Naive B cell (primary cell): ENCODE measurements at regions not wholly inside any gene's neighbourhood (a gene's known extent, or its start where the extent isn't known, plus 50 kb on each side); places are given as distances from the start of the nearest gene placed in this dataset.

ENCODE experiments used
- ATAC-seq, 2 donors: fragments of 150-1000 bp; cut with Tn5 transposase; 2 replicates each; pipeline ENCODE4 v1.10.0; 2021; ENCODE audit warnings: low read depth in 2 of 2, mild to moderate bottlenecking in 2 of 2, moderate library complexity in 2 of 2
- DNase-seq: peaks from one replicate; pipeline ENCODE4 v3.0.0; 2022
- H3K27ac Mint-ChIP-seq, 6 donors: one replicate each; pipeline ENCODE4 v1.8.0; 2020 to 2022; ENCODE audit warnings: mild to moderate bottlenecking in 6 of 6, mixed read lengths in 6 of 6, moderate library complexity in 5 of 6, inconsistent platforms in 2 of 6
- H3K27me3 Mint-ChIP-seq, 3 donors: one replicate each; pipeline ENCODE4 v1.8.0; 2021 to 2022; ENCODE audit warnings: mixed read lengths in 3 of 3, mild to moderate bottlenecking in 1 of 3
- H3K36me3 Mint-ChIP-seq, 2 donors: one replicate each; pipeline ENCODE4 v1.8.0; 2020 to 2022; ENCODE audit warnings: mixed read lengths in 2 of 2, inconsistent platforms in 1 of 2, mild to moderate bottlenecking in 1 of 2
- H3K4me1 Mint-ChIP-seq, 3 donors: one replicate each; pipeline ENCODE4 v1.8.0; 2020 to 2022; ENCODE audit warnings: mixed read lengths in 3 of 3, inconsistent platforms in 1 of 3, mild to moderate bottlenecking in 1 of 3, moderate library complexity in 1 of 3
- H3K4me3 Mint-ChIP-seq, 8 donors: one replicate each; pipeline ENCODE4 v1.8.0; 2020 to 2022; ENCODE audit warnings: mild to moderate bottlenecking in 8 of 8, mixed read lengths in 8 of 8, moderate library complexity in 8 of 8, inconsistent platforms in 2 of 8
- H3K9me3 Mint-ChIP-seq, 7 donors: one replicate each; pipeline ENCODE4 v1.8.0; 2020 to 2022; ENCODE audit warnings: mixed read lengths in 7 of 7, mild to moderate bottlenecking in 5 of 7, inconsistent platforms in 2 of 7, moderate library complexity in 1 of 7

DNA sequence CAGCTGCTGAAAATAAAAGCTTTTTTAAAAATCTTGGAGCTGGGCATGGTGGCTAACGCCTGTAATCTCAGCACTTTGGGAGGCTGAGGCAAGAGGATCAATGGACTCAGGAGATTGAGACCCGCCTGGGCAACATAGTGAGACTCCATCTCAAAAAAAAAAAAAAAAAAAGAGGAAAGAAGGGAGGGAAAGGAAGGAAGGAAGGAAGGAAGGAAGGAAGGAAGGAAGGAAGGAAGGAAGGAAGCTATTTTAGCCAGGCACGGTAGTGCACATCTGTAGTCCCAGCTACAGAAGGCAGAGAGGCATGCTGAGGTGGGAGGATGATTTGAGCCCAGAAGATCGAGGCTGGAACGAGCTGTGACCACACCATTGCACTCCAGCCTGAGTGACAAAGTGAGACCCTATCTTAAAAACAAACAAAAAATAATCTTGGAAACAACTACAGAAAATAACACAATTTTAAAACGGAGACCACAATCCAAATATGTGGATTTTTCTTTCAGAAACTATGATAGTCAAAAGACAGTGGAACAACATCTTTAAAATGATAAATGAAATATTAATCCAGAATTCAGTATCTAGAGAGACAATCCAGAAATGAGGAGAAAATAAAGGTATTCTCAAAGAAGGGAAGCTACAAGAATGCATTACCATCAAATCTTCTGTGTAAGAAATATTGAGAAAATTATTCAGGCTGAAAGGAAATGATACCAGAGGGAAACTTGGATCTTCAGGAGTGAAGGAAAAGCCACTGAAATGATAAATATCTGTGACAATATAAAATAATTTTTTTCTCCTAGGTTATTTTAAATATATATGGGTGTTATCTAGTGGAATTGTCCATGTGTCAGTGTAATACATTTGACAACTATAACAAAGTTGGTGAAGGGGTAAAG is 182.0 kb downstream of the GPX5 start:
- peak overlapping the region in 2 of 8 donors; percentile 10 to 19 for H3K4me3 Mint-ChIP-seq
- H3K27ac Mint-ChIP-seq = no peak overlapping the region
- H3K4me1 Mint-ChIP-seq = peaks cover 5 to 18% (median 7%) of the 10 kb centered on the region in 3 donors
- H3K36me3 Mint-ChIP-seq = peaks cover 14 to 42% of the 10 kb centered on the region in 2 donors
- peaks cover 63 to 82% (median 79%) of the 10 kb centered on the region in 3 donors for H3K27me3 Mint-ChIP-seq
- DNase-seq = no peak
- no peak for ATAC-seq
- peaks cover 12 to 57% (median 37%) of the 10 kb centered on the region in 7 donors for H3K9me3 Mint-ChIP-seq

DNA sequence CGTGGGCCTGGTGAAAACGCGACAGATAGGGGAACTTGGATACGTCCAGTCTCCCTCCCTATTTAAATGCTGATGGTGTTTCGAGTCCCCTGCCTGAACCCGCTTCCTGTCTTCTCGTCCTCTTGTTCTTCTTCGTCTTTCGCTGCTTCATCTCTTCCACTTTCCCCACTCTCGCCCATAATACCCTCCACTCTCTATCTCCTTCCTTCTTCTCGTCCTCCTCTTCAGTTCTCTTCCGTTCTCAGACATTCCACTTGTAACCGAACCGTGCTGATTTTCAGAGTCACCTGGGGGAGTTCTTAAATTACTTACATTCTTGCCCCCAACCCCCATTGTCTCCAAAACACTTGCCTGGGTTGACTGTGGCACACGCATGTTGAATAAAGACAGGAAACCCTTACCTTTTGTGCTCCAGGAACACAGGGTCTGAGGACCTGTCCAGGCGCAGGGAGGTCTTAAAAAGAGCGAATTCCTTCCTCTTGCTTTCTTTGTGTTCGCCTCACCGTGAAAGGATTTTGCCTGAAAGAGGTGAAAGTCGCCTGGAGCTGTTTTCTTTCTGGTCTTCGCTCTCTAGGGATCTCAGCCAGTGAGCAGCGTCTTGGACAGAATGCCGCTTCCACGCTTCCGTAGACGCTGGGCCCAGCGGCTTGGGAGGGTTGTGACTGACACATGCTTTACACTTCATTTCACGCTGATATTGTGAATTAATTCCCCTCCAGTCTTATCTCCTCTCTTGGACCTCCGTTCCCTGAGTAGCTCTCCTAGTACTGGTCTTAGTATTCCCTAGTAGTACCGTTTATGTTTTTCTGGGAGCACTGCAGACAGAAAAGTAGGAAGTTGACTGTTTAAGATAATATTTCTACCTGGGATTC is 184.0 kb downstream of the GPX5 start:
- Mint-ChIP-seq H3K4me3 (peak overlapping the region in 6 of 8 donors; percentile 17 to 62 (median 58)), H3K36me3 (peaks cover 14 to 42% of the 10 kb centered on the region in 2 donors), H3K9me3 (peaks cover 12 to 58% (median 34%) of the 10 kb centered on the region in 7 donors), H3K27ac (peak overlapping the region in 2 of 6 donors; percentile 27 to 73), H3K27me3 (peaks cover 46 to 68% (median 65%) of the 10 kb centered on the region in 3 donors), H3K4me1 (peaks cover 5 to 18% (median 7%) of the 10 kb centered on the region in 3 donors)
- no peak for ATAC-seq
- DNase-seq = no peak

DNA sequence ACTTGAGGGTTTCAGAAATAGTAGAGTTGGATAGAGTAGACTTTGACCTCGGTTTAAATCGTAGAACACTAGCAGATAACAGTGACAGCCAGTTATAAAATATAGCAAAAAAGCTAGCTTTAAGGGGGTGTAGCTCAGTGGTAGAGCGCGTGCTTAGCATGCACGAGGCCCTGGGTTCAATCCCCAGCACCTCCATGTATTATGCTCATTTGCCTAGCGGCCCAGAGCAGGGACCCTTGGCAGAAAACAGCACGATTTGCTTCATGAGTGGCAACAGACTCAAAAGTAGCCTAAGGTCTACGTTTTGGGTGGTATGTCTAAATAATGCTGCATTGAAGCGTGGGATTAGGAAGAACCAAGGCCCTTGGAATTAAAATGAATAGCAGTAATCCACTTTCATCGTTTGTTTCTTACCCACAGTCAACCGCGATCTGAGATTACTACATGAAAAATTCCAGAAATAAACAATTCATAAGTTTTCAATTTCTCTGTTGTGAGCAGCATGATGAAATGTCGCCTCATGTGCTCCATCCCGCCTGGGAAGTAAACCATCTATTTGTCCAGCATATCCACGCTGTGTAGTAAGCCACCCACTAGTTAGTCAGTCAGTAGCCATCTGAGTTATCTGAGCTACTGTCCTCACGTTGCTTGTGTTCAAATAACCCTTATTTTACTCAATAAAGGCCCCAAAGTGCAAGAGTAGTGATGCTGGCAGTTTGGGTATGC is 184.9 kb downstream of the GPX5 start:
- Mint-ChIP-seq H3K4me1 (peaks cover 5 to 18% (median 7%) of the 10 kb centered on the region in 3 donors), H3K27me3 (peaks cover 39 to 63% (median 57%) of the 10 kb centered on the region in 3 donors), H3K27ac (peak overlapping the region in 1 of 6 donors; percentile 73), H3K36me3 (peaks cover 14 to 42% of the 10 kb centered on the region in 2 donors), H3K9me3 (peaks cover 12 to 56% (median 34%) of the 10 kb centered on the region in 7 donors), H3K4me3 (peak overlapping the region in 1 of 8 donors; percentile 58)
- no peak for ATAC-seq
- DNase-seq = no peak

DNA sequence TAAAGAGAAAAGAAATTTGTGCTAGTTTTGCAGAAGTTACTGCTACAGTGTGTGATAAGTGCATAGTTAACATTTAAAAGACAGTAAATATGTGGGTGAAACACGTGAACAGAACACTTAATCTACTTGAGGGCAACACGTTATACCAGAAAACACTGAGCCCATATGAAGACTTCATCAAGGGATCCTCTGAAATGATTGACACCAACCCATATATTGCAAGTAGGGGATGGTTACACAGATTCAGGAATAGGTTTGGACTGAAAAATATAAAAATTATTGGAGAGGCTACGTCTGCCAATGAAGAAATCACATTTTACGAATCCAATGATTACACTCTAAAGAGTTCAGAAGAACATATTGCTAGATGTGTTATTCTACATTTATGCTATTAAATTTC is 185.6 kb downstream of the GPX5 start:
- peaks cover 12 to 50% (median 31%) of the 10 kb centered on the region in 7 donors for H3K9me3 Mint-ChIP-seq
- H3K27ac Mint-ChIP-seq = no peak overlapping the region
- H3K27me3 Mint-ChIP-seq = peaks cover 37 to 57% (median 55%) of the 10 kb centered on the region in 3 donors
- no peak overlapping the region for H3K4me3 Mint-ChIP-seq
- peaks cover 14 to 38% of the 10 kb centered on the region in 2 donors for H3K36me3 Mint-ChIP-seq
- no peak for ATAC-seq
- H3K4me1 Mint-ChIP-seq = peaks cover 5 to 18% (median 7%) of the 10 kb centered on the region in 3 donors
- no peak for DNase-seq

DNA sequence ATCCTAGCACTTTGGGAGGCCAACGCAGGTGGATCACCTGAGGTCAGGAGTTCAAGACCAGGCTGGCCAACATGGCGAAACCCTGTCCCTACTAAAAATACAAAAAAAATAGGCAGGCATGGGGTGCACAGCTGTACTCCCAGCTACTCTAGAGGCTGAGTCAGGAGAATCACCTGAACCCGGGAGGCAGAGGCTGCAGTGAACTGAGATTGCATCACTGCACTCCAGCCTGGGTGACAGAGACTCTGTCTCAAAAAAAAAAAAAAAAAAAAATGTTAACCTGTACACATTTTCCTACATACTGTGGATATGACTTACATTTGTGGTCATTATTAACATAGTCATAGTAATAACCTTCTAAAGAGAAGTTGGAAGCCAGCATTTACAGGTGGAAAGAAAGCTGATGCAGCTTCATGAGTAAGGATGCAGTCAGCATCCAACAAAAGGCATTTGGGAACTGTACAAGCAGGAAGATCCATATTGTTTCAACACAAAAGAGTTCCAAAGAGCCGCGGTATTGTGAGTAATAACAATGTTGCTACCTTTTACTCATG is 186.2 kb downstream of the GPX5 start:
- peaks cover 5 to 18% (median 7%) of the 10 kb centered on the region in 3 donors for H3K4me1 Mint-ChIP-seq
- no peak for ATAC-seq
- H3K9me3 Mint-ChIP-seq = peaks cover 10 to 46% (median 29%) of the 10 kb centered on the region in 7 donors
- peaks cover 41 to 52% (median 52%) of the 10 kb centered on the region in 3 donors for H3K27me3 Mint-ChIP-seq
- H3K4me3 Mint-ChIP-seq = no peak overlapping the region
- no peak for DNase-seq
- H3K36me3 Mint-ChIP-seq = peaks cover 14 to 33% of the 10 kb centered on the region in 2 donors
- H3K27ac Mint-ChIP-seq = no peak overlapping the region

DNA sequence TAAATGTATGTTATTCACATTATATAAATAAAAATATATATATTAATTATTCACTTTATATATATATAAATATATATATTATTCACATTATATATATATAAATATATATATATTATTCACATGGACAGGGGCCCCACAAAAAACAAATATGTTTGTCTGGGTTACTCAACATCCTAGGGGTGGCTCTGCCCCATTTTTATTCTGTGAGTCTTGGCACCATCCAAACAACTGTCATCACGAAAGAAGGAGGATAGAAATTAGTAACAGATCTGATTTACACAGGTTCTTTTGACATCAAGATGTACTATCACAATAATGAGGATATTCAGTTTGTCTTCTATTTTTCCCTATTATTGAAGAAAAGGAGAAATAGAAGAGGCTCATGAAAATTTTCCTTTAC is 187.3 kb downstream of the GPX5 start:
- H3K36me3 Mint-ChIP-seq = peaks cover 14 to 22% of the 10 kb centered on the region in 2 donors
- H3K9me3 Mint-ChIP-seq = peaks cover 8 to 36% (median 17%) of the 10 kb centered on the region in 7 donors
- H3K4me1 Mint-ChIP-seq = peaks cover 5 to 18% (median 7%) of the 10 kb centered on the region in 3 donors
- ATAC-seq (no peak), DNase-seq (no peak)
- H3K4me3 Mint-ChIP-seq = no peak overlapping the region
- peaks cover 48 to 52% (median 48%) of the 10 kb centered on the region in 3 donors for H3K27me3 Mint-ChIP-seq
- no peak overlapping the region for H3K27ac Mint-ChIP-seq

DNA sequence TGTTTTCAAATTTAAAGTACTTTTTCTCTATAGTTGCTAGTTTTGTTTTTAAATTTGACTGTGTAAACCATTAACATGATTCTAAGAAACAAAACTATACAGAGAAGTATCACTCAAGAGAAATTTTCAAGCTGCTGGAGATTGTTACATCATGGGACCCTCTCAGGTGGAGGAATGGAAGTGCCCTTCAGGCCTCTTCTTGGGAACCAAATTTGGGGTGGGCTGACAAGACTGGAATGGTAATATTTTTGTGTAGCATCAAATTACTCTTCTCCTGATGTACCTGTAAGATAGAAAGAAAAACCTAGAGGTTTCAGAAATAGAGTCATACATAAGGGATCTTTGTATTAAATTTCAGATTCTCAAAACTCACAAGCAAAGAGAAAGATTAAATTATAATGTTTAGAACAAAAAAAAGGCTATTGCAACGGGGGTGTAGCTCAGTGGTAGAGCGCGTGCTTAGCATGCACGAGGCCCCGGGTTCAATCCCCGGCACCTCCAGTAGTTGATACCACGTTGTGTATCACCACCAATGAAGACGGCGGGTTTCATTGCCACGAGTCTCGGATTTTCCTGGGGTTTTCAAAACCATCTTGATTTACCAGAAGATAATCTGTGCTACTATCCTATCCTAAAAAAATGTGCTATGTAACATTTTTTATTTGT is 193.7 kb downstream of the GPX5 start:
- DNase-seq (no peak), ATAC-seq (no peak)
- Mint-ChIP-seq H3K36me3 (no peaks in the 10 kb centered on the region), H3K27me3 (peaks cover 52 to 68% (median 63%) of the 10 kb centered on the region in 3 donors), H3K27ac (no peak overlapping the region), H3K9me3 (peaks cover 0 to 4% (median 2%) of the 10 kb centered on the region in 7 donors), H3K4me3 (no peak overlapping the region), H3K4me1 (no peaks in the 10 kb centered on the region)

DNA sequence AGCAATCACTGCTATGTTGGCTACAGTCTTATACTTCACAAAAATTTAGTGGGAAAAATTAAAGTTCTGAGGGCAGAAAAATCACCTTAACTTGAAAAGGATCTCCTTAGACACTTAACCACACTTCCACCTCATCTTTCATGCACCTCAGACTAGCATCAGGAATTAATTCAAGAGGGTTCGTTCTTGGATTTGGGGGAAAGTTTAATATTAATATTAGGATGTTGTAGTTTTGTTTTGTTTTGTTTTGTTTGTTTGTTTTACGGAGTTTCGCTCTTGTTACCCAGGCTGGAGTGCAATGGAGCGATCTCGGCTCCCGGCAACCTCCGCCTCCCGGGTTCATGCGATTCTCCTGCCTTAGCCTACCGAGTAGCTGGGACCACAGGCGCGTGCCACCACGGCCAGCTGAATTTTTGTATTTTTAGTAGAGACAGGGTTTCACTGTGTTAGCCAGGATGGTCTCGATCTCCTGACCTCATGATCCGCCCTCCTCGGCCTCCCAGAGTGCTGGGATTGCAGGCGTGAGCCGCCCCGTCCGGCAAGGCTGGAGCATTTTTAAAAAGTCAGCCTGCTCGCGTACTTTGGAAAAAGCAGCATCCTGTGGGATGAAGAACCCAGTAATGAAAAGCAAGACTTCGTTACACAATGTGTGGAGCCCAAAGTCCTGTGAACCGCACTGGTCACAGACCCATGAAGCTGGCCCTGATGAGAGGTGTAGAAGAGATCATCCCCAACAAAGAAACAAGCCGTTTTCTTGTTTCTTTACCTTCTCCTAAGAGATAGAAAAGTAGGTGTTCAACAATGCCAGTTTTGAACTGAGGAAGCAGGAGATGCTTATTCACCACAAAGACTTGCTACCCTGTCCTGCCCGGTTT is 194.9 kb downstream of the GPX5 start:
- Mint-ChIP-seq H3K4me3 (no peak overlapping the region), H3K36me3 (no peaks in the 10 kb centered on the region), H3K9me3 (peaks cover 0 to 8% (median 2%) of the 10 kb centered on the region in 7 donors), H3K4me1 (no peaks in the 10 kb centered on the region), H3K27me3 (peaks cover 58 to 74% (median 71%) of the 10 kb centered on the region in 3 donors), H3K27ac (no peak overlapping the region)
- ATAC-seq (no peak), DNase-seq (no peak)

DNA sequence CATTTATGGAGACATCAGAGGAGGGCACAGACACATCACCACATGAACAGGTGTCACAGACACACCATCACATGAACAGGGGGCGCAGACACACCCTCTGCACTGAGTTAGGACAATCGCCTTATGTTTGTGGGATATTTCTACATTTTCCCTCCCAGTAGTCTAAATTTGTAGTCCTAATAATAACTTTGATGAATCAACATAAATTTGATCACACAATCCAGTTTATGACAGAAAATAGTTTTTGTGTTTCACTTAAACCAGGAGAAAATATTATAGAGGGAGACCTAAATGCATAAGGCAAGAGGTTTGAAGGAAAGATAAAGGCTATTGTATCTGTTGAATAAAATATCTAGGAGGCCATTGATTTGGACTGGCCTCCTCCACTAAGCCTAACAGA is 195.7 kb downstream of the GPX5 start:
- H3K27ac Mint-ChIP-seq = no peak overlapping the region
- ATAC-seq (no peak), DNase-seq (no peak)
- H3K9me3 Mint-ChIP-seq = peaks cover 0 to 8% (median 3%) of the 10 kb centered on the region in 7 donors
- H3K36me3 Mint-ChIP-seq = no peaks in the 10 kb centered on the region
- H3K4me1 Mint-ChIP-seq = no peaks in the 10 kb centered on the region
- no peak overlapping the region for H3K4me3 Mint-ChIP-seq
- H3K27me3 Mint-ChIP-seq = peaks cover 57 to 74% (median 73%) of the 10 kb centered on the region in 3 donors

DNA sequence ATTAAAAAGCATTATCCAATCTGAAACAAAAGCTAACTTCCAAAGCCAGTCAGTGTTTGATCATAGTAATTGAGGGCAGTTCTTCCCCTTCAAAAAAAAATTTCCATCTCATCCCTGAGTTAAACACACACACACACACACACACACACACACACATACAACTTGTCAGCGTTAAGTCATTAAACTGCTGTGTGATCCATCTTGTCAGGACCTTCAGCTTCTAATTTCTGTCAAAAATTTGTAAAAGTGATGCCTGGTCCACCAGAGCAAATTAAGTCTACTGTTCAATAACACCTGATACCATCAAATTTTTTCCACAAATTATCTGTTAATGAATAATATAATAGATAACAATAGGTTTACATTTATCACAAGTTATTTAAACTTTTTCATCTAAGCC is 198.7 kb downstream of the GPX5 start:
- Mint-ChIP-seq H3K4me3 (no peak overlapping the region), H3K9me3 (peaks cover 0 to 31% (median 12%) of the 10 kb centered on the region in 7 donors), H3K27ac (no peak overlapping the region), H3K36me3 (no peaks in the 10 kb centered on the region), H3K27me3 (peaks cover 54 to 85% (median 82%) of the 10 kb centered on the region in 3 donors), H3K4me1 (peaks cover 8 to 16% (median 11%) of the 10 kb centered on the region in 3 donors)
- DNase-seq (no peak), ATAC-seq (no peak)

DNA sequence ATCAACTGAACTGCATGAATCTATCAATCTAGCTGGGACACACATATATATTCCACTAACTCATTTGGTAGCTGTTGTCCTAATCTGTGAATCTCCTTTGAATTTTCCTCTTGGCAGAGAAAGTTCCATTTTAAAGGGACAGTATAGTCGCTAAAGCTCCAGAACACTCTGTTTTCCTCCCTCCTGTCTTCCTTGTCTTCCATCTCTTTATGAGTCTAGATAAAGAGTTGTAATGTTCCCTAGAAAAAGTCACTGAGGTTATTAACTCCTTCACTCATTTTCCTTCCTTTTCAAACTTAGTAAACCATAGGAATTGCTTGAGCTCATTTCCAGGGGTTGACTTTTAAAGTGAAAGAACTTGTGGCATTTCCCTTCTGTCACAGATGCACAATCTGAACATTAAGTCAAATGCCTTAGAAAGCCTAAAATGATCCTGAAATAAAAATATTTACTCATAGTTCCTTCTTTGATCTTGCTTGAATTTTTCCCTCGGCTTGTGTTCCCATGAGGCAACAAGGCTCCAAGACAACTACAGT is 198.4 kb downstream of the TRIM27 start:
- Mint-ChIP-seq H3K27ac (no peak overlapping the region), H3K4me1 (peaks cover 9 to 18% (median 17%) of the 10 kb centered on the region in 3 donors), H3K4me3 (no peak overlapping the region), H3K36me3 (no peaks in the 10 kb centered on the region), H3K27me3 (peaks cover 51 to 85% (median 85%) of the 10 kb centered on the region in 3 donors), H3K9me3 (peaks cover 0 to 40% (median 16%) of the 10 kb centered on the region in 7 donors)
- no peak for ATAC-seq
- DNase-seq = no peak
